SU-DHL-6 (cell line): ENCODE measurements at regions not wholly inside any gene's neighbourhood (a gene's known extent, or its start where the extent isn't known, plus 50 kb on each side); places are given as distances from the start of the nearest gene placed in this dataset.
"Not testable (repeated sequence)": the region's sequence is repeated elsewhere in the genome, so short reads cannot be mapped to it uniquely, and the experiment has no call there.

Experiments used
- H2AFZ ChIP-seq: fragments of 200-600 bp; sonication (generic); 2 replicates; pipeline ENCODE4 v1.6.1; 2014; ENCODE audit warnings: low read depth, mild to moderate bottlenecking, moderate library complexity, mixed read lengths, antibody characterized with exemption, low read length; ENCODE audit not compliant: severe bottlenecking
- H3F3A ChIP-seq: fragments of 200-600 bp; shearing (Covaris generic); 2 replicates; pipeline ENCODE4 v1.6.0; 2016; ENCODE audit warnings: antibody characterized with exemption, mild to moderate bottlenecking; ENCODE audit not compliant: insufficient read depth
- H3K27ac ChIP-seq: fragments of 200-600 bp; sonication (generic); 2 replicates; pipeline ENCODE4 v1.5.1; 2016; ENCODE audit warnings: low read depth, mild to moderate bottlenecking, low read length, moderate library complexity, mixed read lengths
- H3K27me3 ChIP-seq: fragments of 200-600 bp; sonication (generic), shearing (Covaris generic); 2 replicates; pipeline ENCODE4 v1.6.0; 2014; ENCODE audit warnings: mild to moderate bottlenecking, low read length
- H3K36me3 ChIP-seq: fragments of 200-600 bp; sonication (generic); 2 replicates; pipeline ENCODE4 v1.6.1; 2014; ENCODE audit warnings: mild to moderate bottlenecking, low read length, mixed read lengths
- H3K4me2 ChIP-seq: fragments of 300-600, 200-600 bp; shearing (Covaris generic), sonication (generic); 2 replicates; pipeline ENCODE4 v1.6.0; 2014; ENCODE audit warnings: low read length, low read depth, mild to moderate bottlenecking; ENCODE audit not compliant: poor library complexity, severe bottlenecking
- H3K4me3 ChIP-seq: fragments of 200-600 bp; sonication (generic); 2 replicates; pipeline ENCODE4 v1.5.1; 2014; ENCODE audit warnings: antibody characterized with exemption, low read length, mild to moderate bottlenecking, mixed read lengths; ENCODE audit not compliant: insufficient read depth, poor library complexity, severe bottlenecking
- H3K79me2 ChIP-seq: fragments of 200-600 bp; sonication (generic); 2 replicates; pipeline ENCODE4 v1.6.1; 2014; ENCODE audit warnings: mild to moderate bottlenecking, low read length, moderate library complexity; ENCODE audit not compliant: insufficient read depth
- H3K9ac ChIP-seq: fragments of 200-600 bp; sonication (generic); 2 replicates; pipeline ENCODE4 v1.7.0; 2014; ENCODE audit warnings: mild to moderate bottlenecking, low read length
- H3K9me2 ChIP-seq: fragments of 200-600 bp; sonication (generic); replicated peaks from 2 replicates; pipeline ENCODE4 v1.6.1; 2014; ENCODE audit warnings: low read length; ENCODE audit not compliant: insufficient read depth
- H3K9me3 ChIP-seq: fragments of 200-600 bp; sonication (generic); 2 replicates; pipeline ENCODE4 v1.6.1; 2014; ENCODE audit warnings: low read length, mixed read lengths; ENCODE audit not compliant: insufficient read depth
- H4K20me1 ChIP-seq: fragments of 200-600 bp; sonication (generic); 2 replicates; pipeline ENCODE4 v1.6.1; 2014; ENCODE audit warnings: low read depth, mild to moderate bottlenecking, antibody characterized with exemption, low read length, moderate library complexity, mixed read lengths
- CTCF ChIP-seq: fragments of 200-600 bp; sonication (generic); IDR thresholded peaks from one replicate; pipeline ENCODE4 v1.5.1; 2017; ENCODE audit warnings: antibody characterized with exemption, mild to moderate bottlenecking, low read length, moderate library complexity; ENCODE audit not compliant: insufficient read depth, poor library complexity, severe bottlenecking
- EZH2phosphoT487 ChIP-seq: fragments of 200-600 bp; sonication (generic), shearing (Covaris generic); conservative IDR thresholded peaks from 2 replicates; pipeline ENCODE4 v1.6.1; 2018; ENCODE audit warnings: mild to moderate bottlenecking, antibody characterized with exemption, low read length, moderate library complexity, mixed read lengths

DNA sequence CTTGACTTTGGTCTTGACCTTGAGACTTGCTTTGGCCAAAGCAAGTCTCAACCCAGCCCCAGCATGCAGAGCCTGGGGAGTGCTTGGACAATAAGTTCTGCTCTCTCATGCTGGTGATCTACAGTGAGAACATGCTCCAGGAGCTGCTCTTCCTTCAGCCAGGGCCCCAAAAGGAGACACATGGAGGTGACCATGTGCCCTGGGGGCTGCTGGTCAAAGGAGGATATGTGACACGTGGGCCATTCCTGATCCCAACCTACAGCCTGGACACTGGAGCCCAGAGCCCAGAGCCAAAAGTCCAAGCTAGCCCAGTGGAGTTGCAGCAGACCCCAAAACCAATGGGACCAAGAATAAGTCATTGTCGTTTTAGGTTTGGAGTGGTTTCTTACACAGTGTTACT lies 78.2 kb upstream of the CHST15 start:
- no peaks in the 10 kb centered on the region for H3K27me3 ChIP-seq
- H3K9me3 ChIP-seq: no peaks in the 10 kb centered on the region
- H2AFZ ChIP-seq: no peak overlapping the region
- H3K9me2 ChIP-seq: no peaks in the 10 kb centered on the region
- no peaks in the 10 kb centered on the region for H3K79me2 ChIP-seq
- H3K4me2 ChIP-seq: no peak overlapping the region
- TF ChIP-seq EZH2phosphoT487: no peak
- H3K9ac ChIP-seq: no peak overlapping the region
- H3F3A ChIP-seq: no peaks in the 10 kb centered on the region
- no peak overlapping the region for H3K27ac ChIP-seq
- no peaks in the 10 kb centered on the region for H4K20me1 ChIP-seq
- no peak overlapping the region for H3K4me3 ChIP-seq
- H3K36me3 ChIP-seq: no peaks in the 10 kb centered on the region

- H3K9me3 ChIP-seq: no peaks in the 10 kb centered on the region
- H3K36me3 ChIP-seq: no peaks in the 10 kb centered on the region
- H3K27me3 ChIP-seq: no peaks in the 10 kb centered on the region
- H3K9ac ChIP-seq: no peak overlapping the region
- H3K9me2 ChIP-seq: no peaks in the 10 kb centered on the region
- no peak overlapping the region for H3K27ac ChIP-seq
- no peaks in the 10 kb centered on the region for H4K20me1 ChIP-seq
- H3K79me2 ChIP-seq: no peaks in the 10 kb centered on the region
- H3K4me2 ChIP-seq: no peak overlapping the region
- no peak overlapping the region for H2AFZ ChIP-seq
- H3K4me3 ChIP-seq: no peak overlapping the region
- no peaks in the 10 kb centered on the region for H3F3A ChIP-seq
- no peak for TF ChIP-seq EZH2phosphoT487
- no peak for TF ChIP-seq CTCF
These were observed 77.2 kb upstream of the CHST15 start for GRCh38 chr10:124170631-124171030.

DNA sequence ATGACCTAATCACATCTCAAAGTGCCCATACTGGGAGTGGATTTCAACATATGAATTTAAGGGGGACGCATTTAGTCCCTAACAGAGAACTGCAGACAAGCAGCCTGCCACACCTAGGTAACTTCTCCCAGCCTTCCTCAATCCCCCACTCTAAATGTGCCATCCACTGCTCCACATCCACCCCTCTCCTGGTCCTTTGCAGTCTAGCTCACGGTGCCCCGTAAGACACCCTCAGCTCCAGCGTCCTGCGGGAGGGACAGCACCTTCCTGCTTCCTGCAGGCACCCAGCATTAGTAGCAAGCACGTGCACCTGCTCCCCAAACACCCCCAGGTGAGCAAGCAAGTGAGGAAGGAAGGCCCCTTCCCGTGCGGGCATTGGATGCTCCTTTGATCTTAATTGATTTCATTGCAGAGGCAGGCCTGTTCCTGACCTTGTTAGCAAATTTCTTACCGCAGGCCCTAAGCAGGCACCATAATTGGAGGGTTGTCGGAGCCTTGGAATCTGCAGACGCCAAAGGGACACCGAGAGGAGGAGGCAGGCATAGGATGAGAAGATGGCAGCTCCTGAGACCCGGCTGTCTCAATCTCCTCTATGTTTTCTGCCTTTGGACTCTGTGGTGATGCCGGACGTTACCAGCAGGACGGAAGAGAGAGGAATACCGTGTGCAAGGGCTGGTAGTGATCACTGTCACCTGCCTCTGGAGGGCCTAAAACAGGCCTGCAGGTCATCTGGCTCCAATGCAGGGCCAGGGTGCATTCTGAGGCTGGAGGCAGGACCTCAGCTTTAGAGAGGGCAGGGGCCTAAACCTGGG lies 75.8 kb upstream of the CHST15 start:
- Histone ChIP-seq H4K20me1 (no peaks in the 10 kb centered on the region), H2AFZ (no peak overlapping the region), H3K27me3 (no peaks in the 10 kb centered on the region), H3K4me2 (no peak overlapping the region), H3K9ac (no peak overlapping the region), H3K36me3 (no peaks in the 10 kb centered on the region), H3F3A (no peaks in the 10 kb centered on the region), H3K4me3 (no peak overlapping the region), H3K79me2 (no peaks in the 10 kb centered on the region), H3K9me3 (no peaks in the 10 kb centered on the region), H3K9me2 (no peaks in the 10 kb centered on the region), H3K27ac (no peak overlapping the region)
- no peak for TF ChIP-seq EZH2phosphoT487
- no peak for TF ChIP-seq CTCF

DNA sequence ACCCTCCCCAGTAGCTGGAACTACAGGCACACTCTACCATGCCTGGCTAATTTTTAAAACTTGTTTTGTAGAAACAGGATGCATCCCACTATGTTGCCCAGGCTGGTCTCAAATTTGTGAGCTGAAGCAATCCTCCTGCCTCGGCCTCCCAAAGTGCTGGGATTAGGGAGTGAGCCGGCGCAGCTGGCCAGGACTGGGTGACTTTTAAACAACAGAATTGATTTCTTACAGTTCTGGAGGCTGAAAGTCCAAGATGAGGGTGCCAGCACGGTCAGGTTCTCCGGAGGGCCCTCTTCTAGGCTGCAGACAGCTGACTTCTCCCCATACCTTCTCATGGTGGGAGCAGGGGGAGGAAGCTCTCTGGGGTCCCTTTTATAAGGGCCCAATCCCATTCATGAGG lies 75.2 kb upstream of the CHST15 start:
- Histone ChIP-seq H2AFZ (no peak overlapping the region), H3K9me3 (no peaks in the 10 kb centered on the region), H3K27me3 (no peaks in the 10 kb centered on the region), H3K4me3 (no peak overlapping the region), H3K27ac (no peak overlapping the region), H3F3A (no peaks in the 10 kb centered on the region), H3K4me2 (no peak overlapping the region), H3K79me2 (no peaks in the 10 kb centered on the region), H3K9me2 (no peaks in the 10 kb centered on the region), H3K36me3 (no peaks in the 10 kb centered on the region), H4K20me1 (no peaks in the 10 kb centered on the region), H3K9ac (no peak overlapping the region)
- TF ChIP-seq CTCF: no peak
- TF ChIP-seq EZH2phosphoT487: no peak

- not testable (repeated sequence) for H3K9ac ChIP-seq, H3K4me2 ChIP-seq, H3F3A ChIP-seq, H2AFZ ChIP-seq, H3K4me3 ChIP-seq, H3K27ac ChIP-seq, H4K20me1 ChIP-seq, H3K36me3 ChIP-seq, H3K9me3 ChIP-seq, H3K27me3 ChIP-seq, H3K9me2 ChIP-seq, H3K79me2 ChIP-seq
These were observed 74.5 kb upstream of the CHST15 start for GRCh38 chr10:124167925-124168324.
